ENCODE measurements at regions not wholly inside any gene's neighbourhood (a gene's known extent, or its start where the extent isn't known, plus 50 kb on each side); places are given as distances from the start of the nearest gene placed in this dataset.

DNA sequence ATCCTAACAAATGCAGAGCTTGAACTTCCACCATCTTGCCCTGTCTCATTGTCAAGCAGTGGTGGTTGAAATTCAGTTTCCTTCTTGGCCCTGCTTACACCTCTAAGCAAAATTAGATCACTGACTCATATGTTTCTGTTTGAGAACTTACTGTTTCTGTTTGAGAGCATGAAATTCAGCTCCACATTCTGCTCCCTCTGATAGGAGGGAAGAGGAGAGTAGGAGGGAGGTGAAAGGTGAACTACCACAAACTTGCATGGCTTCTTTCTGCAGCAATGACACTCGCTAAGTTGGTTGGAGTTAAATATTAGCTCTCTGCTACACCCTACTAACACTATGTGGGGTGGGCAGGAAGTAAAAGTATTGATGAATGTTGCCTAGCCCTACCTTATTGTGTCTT lies 117.8 kb upstream of the EDA2R start:
- TF ChIP-seq, protein P1, sequence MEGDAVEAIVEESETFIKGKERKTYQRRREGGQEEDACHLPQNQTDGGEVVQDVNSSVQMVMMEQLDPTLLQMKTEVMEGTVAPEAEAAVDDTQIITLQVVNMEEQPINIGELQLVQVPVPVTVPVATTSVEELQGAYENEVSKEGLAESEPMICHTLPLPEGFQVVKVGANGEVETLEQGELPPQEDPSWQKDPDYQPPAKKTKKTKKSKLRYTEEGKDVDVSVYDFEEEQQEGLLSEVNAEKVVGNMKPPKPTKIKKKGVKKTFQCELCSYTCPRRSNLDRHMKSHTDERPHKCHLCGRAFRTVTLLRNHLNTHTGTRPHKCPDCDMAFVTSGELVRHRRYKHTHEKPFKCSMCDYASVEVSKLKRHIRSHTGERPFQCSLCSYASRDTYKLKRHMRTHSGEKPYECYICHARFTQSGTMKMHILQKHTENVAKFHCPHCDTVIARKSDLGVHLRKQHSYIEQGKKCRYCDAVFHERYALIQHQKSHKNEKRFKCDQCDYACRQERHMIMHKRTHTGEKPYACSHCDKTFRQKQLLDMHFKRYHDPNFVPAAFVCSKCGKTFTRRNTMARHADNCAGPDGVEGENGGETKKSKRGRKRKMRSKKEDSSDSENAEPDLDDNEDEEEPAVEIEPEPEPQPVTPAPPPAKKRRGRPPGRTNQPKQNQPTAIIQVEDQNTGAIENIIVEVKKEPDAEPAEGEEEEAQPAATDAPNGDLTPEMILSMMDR (IDR thresholded peaks at IDR 0.05), result no peak
- TF ChIP-seq POLR2A (IDR thresholded peaks at IDR 0.05), result no peak

Measured in Peyer's patch (tissue), 4 donors.